Endothelial cell of hepatic sinusoid (primary cell): ENCODE measurements at regions not wholly inside any gene's neighbourhood (a gene's known extent, or its start where the extent isn't known, plus 50 kb on each side); places are given as distances from the start of the nearest gene placed in this dataset.
"Not testable (repeated sequence)": the region's sequence is repeated elsewhere in the genome, so short reads cannot be mapped to it uniquely, and the experiment has no call there.

ENCODE experiments used
- in situ Hi-C: cut with HindIII; loops from 2 replicates; pipeline ENCODE4 v1.10.0; 2017; ENCODE audit warnings: low sequenced_read_pairs

DNA sequence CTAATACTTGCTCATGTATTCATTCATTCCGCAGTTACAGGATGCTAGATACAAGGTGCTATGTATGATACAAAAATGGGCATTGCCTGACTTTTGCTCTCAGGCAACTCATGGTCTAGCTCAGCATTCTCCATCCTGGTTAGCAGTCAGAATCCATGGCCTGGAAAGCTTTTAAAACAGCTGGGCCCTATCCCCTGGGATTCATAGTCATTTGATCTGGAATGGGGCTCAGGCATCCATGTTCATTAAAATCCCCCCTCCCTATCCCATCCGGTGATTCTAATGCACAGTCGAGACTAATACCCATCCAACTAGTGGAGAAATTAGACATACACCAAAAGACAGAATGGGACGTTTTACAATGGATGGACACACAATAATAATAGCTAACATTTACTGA lies 104.1 kb upstream of the TMEM132E start:
- in situ Hi-C loops: no loop called here

DNA sequence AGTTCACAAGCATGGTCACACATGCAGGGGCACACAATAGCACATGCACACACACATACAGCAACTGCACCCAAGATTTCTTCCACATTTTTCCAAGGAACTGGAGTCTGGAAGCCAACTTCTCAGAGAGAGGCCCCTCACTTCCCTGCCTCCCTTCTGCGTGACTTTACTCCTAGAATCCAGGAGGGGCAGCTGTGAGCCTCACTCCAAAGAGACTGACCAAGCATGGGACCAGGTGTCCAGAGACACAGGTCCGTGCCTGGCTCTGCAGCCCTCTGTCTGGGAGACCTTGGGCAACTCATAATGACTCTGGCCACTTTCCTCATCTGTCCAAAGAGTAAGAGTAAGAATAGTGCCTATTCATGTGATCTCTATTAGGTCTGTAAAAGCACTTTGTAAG lies 104.7 kb upstream of the TMEM132E start:
- in situ Hi-C loops: no loop called here

DNA sequence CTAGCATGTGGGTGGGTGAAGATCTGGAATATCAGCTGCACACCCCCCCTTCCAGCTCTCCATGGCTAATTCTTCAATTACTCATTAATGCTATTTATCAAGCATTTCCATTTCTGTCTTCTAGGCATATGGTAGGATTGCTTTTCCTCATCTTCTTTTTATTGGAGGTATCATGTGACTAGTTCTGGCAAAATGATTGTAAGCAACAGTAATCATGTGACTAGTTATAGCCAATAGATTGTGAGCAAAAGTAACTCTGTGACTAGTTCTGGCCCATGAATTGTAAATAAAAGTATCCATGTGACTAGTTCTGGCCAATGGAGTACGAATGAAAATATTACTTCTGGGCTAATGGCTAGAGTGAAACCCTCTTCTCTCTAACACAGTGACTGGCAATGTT lies 107.0 kb upstream of the TMEM132E start:
- in situ Hi-C loops: no loop called here

DNA sequence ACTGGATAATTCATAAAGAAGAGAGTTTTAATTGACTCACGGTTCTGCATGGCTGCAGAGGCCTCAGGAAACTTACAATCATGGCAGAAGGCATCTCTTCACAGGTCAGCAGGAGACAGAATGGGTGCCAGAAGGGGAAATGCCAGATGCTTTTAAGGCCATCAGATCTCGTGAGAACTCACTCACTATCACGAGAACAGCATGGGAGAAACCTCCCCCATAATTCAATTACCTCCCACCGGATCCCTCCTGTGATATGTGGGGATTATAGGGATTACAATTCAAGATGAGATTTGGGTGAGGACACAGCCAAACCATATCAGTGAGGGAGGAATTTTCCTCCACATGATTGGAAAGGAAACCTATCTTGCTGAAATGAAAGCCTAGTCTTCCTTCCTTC lies 108.1 kb upstream of the TMEM132E start:
- in situ Hi-C loops: not testable (repeated sequence)

DNA sequence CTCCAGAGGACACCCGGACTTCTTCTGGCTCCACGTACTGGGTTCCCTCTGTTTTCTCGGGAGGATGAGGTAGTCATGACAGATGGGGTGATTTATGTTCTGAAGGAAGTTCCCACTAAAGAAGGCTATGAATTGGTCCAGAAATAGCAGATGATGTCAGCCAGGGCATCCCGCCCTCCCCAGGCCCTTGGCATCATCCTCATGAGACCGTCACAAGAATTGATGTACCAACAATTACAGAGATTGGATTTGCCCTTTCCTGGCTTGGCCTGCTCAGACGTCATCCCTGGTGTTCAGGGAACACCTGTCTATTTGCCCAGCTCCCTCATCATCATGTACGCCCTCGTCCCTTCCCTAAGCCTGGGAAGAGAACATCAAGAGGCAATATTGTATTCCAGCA lies 102.8 kb upstream of the CCL1 start:
- in situ Hi-C loops: no loop called here

DNA sequence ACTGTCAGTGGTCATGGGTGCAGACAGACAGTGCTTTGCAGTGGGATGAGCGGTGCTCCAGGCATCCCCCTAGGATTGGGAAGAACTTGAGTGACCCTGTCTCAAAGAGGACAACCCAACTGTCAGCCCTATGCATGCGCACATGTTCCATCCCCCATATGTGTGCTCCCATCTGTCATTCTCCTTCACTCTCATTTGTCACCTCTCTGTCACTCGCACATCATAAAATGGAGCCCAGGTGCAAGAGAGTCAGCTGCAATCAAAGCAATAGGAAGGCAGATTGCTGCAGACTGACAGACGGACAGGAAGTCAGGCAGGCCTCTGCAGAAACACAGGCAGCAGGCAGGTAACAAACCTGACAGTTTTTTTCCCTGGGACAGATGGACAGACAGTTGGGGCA lies 101.8 kb upstream of the CCL1 start:
- in situ Hi-C loops: no loop called here

DNA sequence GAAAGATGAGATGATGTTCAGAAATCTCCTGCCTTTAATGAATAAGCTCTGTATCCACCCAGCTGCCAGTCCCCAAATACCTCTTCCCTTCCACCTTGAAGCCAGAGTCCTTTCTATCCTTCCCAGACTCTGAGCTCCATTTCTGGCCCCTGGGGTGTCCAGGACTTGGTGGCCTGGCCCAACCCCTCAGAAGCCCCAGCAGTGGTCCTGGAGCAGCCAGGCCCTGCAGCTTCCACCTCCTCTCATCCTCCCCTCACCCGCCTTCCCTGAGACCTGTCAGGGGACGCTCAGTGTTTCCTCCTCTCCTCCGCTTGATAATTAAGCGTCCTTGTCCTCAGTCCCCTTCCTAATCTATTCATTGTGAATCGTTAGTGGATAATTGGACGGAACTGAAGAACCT lies 95.2 kb upstream of the CCL1 start:
- in situ Hi-C loops: no loop called here

DNA sequence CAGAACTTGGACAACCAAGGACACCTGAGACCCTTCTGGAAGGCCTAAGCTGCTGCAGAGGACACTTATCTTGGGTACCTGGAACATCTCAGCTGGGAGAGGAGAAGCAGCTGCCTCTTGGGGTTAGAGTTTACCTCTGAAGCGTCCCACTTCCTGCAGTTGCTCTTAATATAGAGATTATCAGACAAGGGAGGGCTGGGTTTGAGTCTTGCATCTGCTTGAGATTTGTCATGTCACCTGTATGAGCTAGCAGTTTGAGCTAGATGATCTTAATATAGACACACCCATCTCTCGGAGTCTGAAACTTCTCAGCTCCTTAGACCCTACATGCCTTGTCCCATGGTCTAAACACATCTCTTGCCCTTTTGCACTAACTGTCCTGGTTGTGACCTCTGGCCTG lies 93.1 kb upstream of the CCL1 start:
- in situ Hi-C loops: no loop called here

DNA sequence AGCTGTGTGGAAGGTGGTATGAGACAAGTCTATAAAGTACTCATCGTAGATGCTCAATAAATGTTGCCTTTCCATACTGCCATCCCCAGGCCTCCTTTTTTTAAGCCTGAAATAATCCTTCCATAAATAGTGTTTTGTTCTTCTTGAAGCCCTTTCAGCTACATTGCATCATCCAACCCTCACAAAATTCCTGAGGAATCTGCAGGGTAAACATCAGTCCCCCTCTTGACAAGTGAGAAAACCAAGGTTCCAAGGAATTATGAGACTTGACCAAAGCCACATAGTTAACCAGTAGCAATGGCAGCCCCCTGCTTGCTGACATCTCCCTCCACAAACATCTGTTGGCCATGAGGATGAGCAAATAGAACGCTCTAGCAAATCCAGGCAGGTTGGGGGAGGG lies 89.7 kb upstream of the CCL1 start:
- in situ Hi-C loops: no loop called here

DNA sequence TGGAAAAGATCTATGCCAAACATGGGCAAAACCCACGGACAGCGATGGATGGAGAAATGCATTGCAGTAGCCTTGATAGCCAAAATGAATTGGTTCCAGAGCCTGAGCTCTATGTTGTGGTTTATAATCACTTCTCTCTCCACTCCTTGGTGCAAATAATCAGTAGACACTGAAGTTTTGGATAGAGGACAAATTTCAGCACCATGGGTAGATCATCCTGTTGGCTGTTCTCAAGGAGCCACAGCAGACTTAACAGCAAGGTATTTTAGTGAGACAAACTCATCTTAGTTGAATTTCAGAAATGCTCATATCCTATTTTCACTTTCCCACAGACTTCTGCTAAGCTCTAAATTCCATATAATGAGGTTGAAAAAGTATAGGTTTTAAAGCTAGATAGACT lies 88.3 kb upstream of the CCL1 start:
- in situ Hi-C loops: no loop called here

DNA sequence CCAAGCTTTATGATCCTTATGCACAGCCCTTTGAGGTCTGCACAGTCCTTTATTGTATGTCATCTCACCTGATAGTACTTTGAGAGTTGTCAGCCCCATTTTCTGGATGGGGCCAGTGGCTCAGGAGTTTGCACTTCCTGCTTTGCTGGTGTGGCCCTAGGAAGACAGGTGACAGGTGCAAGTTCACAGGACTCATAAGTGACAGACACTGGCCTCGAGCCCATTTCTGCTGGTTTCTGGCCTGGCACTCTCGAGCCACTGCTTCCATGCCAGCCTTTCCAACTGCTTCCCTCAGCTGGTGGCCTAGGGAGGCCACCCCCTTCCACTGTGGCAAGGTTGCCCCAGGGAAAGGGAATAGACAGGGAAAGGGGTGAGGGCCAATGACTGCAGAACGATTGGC lies 84.4 kb upstream of the CCL1 start:
- in situ Hi-C loops: loop anchor here (25.0 kb wide), 1 partner anchor 690 kb away; the partner anchor contains the start of genes NLE1 and UNC45B

DNA sequence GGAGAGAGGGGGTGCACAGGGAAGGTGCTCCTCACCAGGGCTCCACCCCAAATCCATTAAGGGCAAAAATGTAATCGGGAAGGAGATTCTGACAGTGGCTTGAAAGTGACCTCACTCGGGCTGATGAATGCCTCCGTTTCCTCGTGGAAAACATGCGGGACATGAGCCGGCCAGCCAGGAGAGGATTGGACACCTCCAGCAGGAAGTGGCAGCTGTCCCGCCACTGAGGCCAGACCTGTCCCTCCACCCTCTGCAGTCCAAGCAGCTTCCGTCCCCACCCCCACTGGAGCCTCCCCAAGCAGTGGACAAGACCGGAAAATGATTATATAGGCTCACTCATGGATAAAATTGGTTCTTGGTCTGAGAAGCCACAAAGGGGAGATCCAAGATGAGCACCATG lies 82.1 kb upstream of the CCL1 start:
- in situ Hi-C loops: loop anchor here (25.0 kb wide), 1 partner anchor 692 kb away; the partner anchor contains the start of genes NLE1 and UNC45B

DNA sequence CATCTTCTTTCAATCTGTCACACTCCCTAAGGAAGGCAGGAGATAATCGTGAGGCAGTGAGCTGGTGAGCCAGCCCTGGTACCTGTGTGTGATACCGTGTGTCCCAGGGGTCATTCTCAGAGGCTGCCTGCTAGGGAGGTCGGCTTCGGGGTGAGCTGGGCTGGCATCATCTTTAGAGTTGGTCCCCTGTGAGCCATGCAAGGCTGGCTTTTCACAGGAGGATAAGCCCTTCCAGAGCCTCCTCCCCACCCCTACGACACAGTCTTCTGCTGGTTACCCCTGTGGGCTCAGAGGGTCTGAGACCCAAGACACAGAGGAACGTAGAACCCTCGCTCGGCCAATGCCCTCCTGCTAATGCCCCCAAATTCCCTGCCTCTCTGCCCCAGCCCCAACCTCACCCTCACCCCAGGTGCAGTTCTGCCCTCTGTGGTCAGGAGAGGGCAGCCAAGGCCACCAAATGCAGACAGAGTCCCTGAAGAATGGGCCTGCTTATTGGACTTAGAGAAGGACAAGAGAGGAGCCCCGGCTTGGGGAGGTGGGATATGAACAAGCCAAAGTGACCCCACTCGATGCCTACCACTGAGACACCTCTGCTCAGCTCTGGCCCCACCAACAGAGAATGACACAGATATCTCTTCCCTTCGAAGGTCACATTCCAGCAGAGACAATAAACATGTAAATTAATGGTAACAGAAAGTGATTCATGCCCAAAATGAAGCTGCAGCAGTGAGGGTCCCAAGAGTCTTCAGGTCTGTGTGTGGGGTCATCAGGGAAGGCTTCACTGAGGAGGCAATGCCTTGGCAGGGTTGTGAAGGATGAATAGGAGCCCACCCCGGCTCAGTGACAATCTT lies 80.8 kb upstream of the CCL1 start:
- in situ Hi-C loops: loop anchor here (25.0 kb wide), 1 partner anchor 693 kb away; the partner anchor contains the start of genes NLE1 and UNC45B

DNA sequence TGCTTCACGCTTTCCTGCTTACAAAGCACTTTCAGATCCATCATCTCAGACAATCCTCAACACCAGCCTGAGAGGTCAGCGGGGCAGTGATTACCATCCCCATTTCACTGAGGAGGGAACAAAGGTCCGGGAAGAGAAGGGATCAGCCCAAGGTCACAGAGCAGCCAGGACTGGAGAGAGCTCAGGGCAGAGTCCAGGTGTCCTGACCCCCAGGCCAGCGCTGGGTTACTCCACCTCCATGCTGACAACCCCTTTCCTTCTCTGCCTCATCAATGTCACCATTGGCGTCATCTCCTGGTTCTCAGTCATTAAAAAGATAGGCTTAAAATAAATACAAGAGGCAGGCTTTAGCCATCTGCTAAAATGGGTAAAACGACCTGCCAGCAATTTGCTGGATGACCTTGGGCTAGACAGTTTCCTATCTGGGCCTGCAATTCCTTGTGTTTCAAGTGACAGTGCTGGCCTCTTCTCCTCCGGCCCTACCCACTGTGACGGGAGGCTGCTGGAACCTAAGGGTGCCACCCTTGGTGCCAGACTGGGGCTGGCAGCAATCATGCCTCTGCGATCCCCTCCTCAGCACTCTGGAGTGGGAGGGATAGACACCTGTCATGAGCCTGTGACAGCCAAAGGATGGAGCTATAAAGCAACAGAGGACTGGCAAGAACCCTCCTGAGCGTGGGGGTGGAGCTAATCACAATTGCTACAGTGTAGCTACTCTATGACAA lies 79.5 kb upstream of the CCL1 start:
- in situ Hi-C loops: loop anchor here (25.0 kb wide), 1 partner anchor 695 kb away; the partner anchor contains the start of genes NLE1 and UNC45B

DNA sequence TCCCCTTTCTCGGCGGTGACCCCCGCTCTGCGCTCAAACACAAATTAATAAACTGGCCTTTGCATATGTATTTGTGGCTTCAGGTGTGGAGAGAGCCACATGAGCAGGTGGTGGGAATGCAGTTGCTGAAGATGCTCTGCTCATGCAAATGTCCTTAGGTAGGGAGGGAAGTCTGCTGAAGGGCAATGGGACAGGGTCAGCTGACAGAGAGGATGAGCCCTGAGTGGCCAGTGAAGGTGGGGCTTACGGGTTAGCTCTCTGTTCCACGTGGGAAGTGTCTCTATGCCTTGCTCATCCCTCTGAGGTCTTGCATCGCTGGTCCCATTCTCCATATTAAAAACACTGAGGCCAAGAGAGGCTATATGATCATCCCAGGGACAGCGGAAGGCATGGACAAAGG lies 74.2 kb upstream of the CCL1 start:
- in situ Hi-C loops: loop anchor here (25.0 kb wide), 1 partner anchor 700 kb away; the partner anchor contains the start of genes NLE1 and UNC45B

DNA sequence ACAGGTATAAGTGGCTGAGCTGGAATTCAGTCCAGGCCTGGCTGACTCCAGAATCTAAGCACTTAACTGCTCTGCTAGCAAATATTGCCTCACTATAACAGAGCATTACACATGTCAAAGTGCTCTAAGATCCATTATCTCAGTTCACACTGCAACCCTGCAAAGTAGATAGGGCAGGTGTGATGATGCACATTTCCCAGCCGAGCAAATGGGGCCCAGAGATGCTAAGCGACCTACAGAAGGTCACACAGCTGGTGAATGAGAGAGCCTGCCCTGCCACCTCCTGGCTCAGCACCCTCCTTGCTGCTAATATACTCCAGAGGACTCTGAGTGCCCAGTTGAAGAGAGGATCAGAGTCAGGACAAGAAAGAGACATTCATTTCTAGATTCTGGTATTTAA lies 73.6 kb upstream of the CCL1 start:
- in situ Hi-C loops: loop anchor here (25.0 kb wide), 1 partner anchor 701 kb away; the partner anchor contains the start of genes NLE1 and UNC45B

DNA sequence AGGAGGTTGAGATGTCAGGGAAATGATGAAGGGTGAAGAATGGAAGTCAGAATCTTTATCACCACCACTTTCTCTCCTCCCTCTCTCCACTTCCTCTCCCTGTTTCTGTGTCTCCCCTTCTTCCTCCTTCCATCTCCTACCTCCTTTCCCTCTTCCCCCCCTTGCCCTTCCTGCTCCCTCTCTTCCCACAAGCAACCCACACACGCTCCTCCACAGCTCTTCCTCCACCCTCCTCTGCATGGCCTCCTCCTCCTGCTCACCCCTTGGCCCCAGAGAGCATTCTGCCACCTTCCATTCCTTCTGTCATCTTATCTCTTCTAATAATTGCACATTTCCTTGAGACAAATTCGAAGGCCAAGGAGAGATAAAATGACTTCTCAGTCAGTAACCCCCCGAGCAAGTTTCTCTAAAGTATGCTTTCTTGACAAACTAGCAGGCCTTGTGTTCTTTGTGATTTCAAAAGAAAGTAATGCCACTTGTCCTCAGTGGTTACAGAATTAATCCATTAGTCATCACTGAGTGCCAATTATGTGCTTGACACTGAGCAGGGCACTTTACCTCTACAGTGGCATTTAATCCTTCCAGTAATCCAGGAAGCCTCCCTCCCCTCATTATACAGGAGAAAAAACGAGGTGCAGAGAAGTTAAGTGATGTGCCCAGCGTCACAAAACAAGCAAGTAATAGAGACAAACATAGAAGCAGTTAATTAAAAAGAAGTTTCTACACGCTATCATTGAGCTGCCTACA lies 72.3 kb upstream of the CCL1 start:
- in situ Hi-C loops: loop anchor here (25.0 kb wide), 1 partner anchor 702 kb away; the partner anchor contains the start of genes NLE1 and UNC45B

DNA sequence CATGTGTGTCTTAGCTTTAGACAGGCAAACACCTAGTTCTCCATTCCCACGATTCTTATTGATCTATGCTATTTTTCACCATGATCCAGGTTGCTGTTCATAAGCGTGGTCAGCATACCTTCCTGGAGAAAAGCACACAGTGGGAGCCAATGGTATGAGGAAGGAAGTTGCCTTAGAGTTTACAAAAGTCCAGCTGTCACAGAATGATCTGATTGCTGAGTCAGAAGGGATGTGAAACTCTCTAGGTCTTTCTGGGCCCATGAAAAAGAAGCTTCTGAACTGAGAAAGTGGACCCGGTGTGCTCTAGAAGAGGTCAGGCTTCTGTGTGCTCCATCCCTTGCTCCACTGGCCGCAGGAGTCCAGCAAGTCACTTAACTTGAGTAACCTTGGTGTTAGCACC lies 71.0 kb upstream of the CCL1 start:
- in situ Hi-C loops: loop anchor here (25.0 kb wide), 1 partner anchor 703 kb away; the partner anchor contains the start of genes NLE1 and UNC45B

DNA sequence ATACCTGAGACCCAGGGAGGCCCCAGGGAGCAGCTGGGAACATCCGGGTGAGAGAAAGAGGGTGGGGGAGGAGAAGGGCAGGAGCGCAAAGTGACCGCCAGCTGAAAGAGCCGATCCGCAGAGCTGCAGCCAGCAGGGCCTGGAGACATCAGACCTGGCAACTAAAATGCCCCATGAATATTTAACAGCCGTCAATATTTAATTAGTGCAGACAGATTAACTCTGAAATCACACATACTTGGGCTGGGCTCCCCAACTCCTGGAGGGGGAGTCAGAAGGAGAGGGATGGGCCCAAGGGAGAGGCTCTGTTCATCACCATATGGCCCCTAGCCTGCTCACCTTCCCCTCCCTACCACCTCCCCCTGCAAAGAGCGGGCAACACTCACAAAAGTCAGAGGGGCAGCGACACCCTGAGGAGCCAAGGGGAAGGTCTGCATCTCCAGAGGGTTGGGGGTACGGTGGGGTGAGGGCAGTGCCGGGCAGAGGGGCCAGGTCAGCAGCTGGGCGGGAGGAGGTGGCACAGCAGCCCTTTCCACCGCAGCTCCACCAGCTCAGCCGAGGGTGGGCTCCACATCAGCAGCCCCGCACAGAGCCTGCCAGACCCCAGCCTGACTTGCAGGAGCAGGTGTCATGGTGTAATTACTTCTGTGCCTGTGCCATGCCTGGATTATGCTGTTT lies 61.9 kb upstream of the CCL1 start:
- in situ Hi-C loops: loop anchor here (25.0 kb wide), 1 partner anchor 712 kb away; the partner anchor contains the start of genes NLE1 and UNC45B
